GM12878 (cell line): ENCODE measurements at regions not wholly inside any gene's neighbourhood (a gene's known extent, or its start where the extent isn't known, plus 50 kb on each side); places are given as distances from the start of the nearest gene placed in this dataset.
"Not testable (repeated sequence)": the region's sequence is repeated elsewhere in the genome, so short reads cannot be mapped to it uniquely, and the experiment has no call there.

Source experiments
- ATAC-seq: fragments of 200-7000 bp; cut with Tn5 transposase; 3 replicates; pipeline ENCODE4 v1.9.1; 2020; ENCODE audit warnings: mild to moderate bottlenecking, moderate library complexity
- BruUV-seq: library from RNA; stranded (reverse); fragments of 400-500 nt; replicated peaks from 2 replicates; lab custom pipeline; 2021; lab: Mats Ljungman, UMichigan
- CTCF ChIA-PET: fragments of 300-600 bp; sonication (Branson Sonifier 250); formaldehyde crosslinking; extraction: SDS; loops from one replicate; lab custom pipeline; 2021; ENCODE audit warnings: inconsistent platforms; lab: Yijun Ruan, JAX
- POLR2A ChIA-PET: fragments of 350-600 bp; formaldehyde crosslinking; extraction: SDS; loops from one replicate; lab custom pipeline; 2021; ENCODE audit warnings: inconsistent platforms; lab: Charles Lee
- RAD21 ChIA-PET: fragments of 300-600 bp; sonication (Branson Sonifier 250); formaldehyde crosslinking; loops from one replicate; lab custom pipeline; 2023; ENCODE audit warnings: antibody characterized with exemption; ENCODE audit not compliant: unreplicated experiment; lab: Charles Lee
- SMC1A ChIA-PET: fragments of 300-600 bp; sonication (Branson Sonifier 250); formaldehyde crosslinking; loops from one replicate; lab custom pipeline; 2023; ENCODE audit not compliant: unreplicated experiment, uncharacterized antibody; lab: Charles Lee
- DNase-seq: peaks from one replicate; pipeline ENCODE4 v3.0.0-alpha.2; 2011; ENCODE audit warnings: low read depth, low spot score
- FAIRE-seq: peaks from 3 replicates; lab custom pipeline; 2011; peaks lifted over from hg19 to GRCh38; lab: Jason Lieb, UNC
- H2AFZ ChIP-seq: 2 replicates; pipeline ENCODE4 v1.6.0; 2011; ENCODE audit warnings: low read depth, low read length, control low read depth; ENCODE audit not compliant: control insufficient read depth
- H3K27ac ChIP-seq: 2 replicates; pipeline ENCODE4 v1.5.1; 2011; ENCODE audit warnings: control low read depth; ENCODE audit not compliant: control insufficient read depth, insufficient read depth
- H3K27me3 ChIP-seq, 2 experiments: replicated peaks in 1 of 2; 2 replicates each; pipeline versions ENCODE4 v1.6.0 to v1.6.1; 2011; ENCODE audit warnings: low read length in 1 of 2; ENCODE audit not compliant: control insufficient read depth in 2 of 2, insufficient read depth in 2 of 2
- H3K36me3 ChIP-seq, 2 experiments: 2 replicates each; pipeline ENCODE4 v1.5.1; 2011; ENCODE audit warnings: low read length in 1 of 2; ENCODE audit not compliant: control insufficient read depth in 2 of 2, insufficient read depth in 2 of 2
- H3K4me1 ChIP-seq: 2 replicates; pipeline ENCODE4 v1.6.1; 2011; ENCODE audit warnings: mild to moderate bottlenecking, low read length, moderate library complexity, mixed read lengths; ENCODE audit not compliant: control insufficient read depth, insufficient read depth
- H3K4me2 ChIP-seq: 2 replicates; pipeline ENCODE4 v1.6.0; 2011; ENCODE audit warnings: control low read depth; ENCODE audit not compliant: control insufficient read depth, insufficient read depth
- H3K4me3 ChIP-seq: fragments of 200-600 bp; sonication (generic); 2 replicates; pipeline ENCODE4 v1.5.1; 2016
- H3K79me2 ChIP-seq: 2 replicates; pipeline ENCODE4 v1.6.0; 2011; ENCODE audit warnings: low read length; ENCODE audit not compliant: control insufficient read depth, insufficient read depth
- H3K9ac ChIP-seq: 2 replicates; pipeline ENCODE4 v1.8.0; 2011; ENCODE audit warnings: low read length, control low read depth, mixed read lengths; ENCODE audit not compliant: control insufficient read depth, insufficient read depth
- H3K9me3 ChIP-seq: replicated peaks from 3 replicates; pipeline ENCODE4 v1.5.1; 2011; ENCODE audit warnings: mild to moderate bottlenecking, low read length; ENCODE audit not compliant: control insufficient read depth, insufficient read depth
- H4K20me1 ChIP-seq: 2 replicates; pipeline ENCODE4 v1.6.0; 2011; ENCODE audit not compliant: control insufficient read depth, insufficient read depth
- ASH2L ChIP-seq: fragments of 300-600, 200-600 bp; sonication (generic); IDR thresholded peaks from 2 replicates; pipeline ENCODE4 v1.6.1; 2017; ENCODE audit warnings: low read depth, mild to moderate bottlenecking, borderline replicate concordance
- BACH1 ChIP-seq: fragments of 450-650 bp; IDR thresholded peaks from 2 replicates; pipeline ENCODE4 v1.6.1; 2017; ENCODE audit warnings: mild to moderate bottlenecking, borderline replicate concordance
- BMI1 ChIP-seq: fragments of 450-650 bp; IDR thresholded peaks from 2 replicates; pipeline ENCODE4 v1.6.1; 2016; ENCODE audit warnings: mild to moderate bottlenecking, moderate library complexity, borderline replicate concordance
- CHD2 ChIP-seq: IDR thresholded peaks from 2 replicates; pipeline ENCODE4 v1.6.1; 2011; ENCODE audit warnings: low read depth, low read length, improper control_type of control experiment, borderline replicate concordance
- HDAC2 ChIP-seq: fragments of 200-600 bp; sonication (generic); IDR thresholded peaks from 2 replicates; pipeline ENCODE4 v1.6.1; 2017
- SMAD5 ChIP-seq: IDR thresholded peaks from 2 replicates; pipeline ENCODE4 v1.6.1; 2016; ENCODE audit warnings: antibody characterized with exemption, low read depth
- SREBF1 ChIP-seq: IDR thresholded peaks from 2 replicates; pipeline ENCODE4 v1.6.1; 2012; ENCODE audit warnings: mild to moderate bottlenecking, low read length
- TARDBP ChIP-seq: IDR thresholded peaks from 2 replicates; pipeline ENCODE4 v1.6.1; 2016; ENCODE audit warnings: borderline replicate concordance
- TBL1XR1 ChIP-seq: IDR thresholded peaks from 2 replicates; pipeline ENCODE4 v1.6.1; 2012; ENCODE audit warnings: low read depth, low read length, improper control_type of control experiment
- TCF12 ChIP-seq: IDR thresholded peaks from 2 replicates; pipeline ENCODE4 v1.6.1; 2011; ENCODE audit warnings: low read depth, mild to moderate bottlenecking, low read length
- ZNF207 ChIP-seq: fragments of 450-650 bp; IDR thresholded peaks from 2 replicates; pipeline ENCODE4 v1.6.1; 2014; ENCODE audit warnings: antibody characterized with exemption, mild to moderate bottlenecking, borderline replicate concordance
- ZNF217 ChIP-seq: fragments of 450-650 bp; IDR thresholded peaks from 2 replicates; pipeline ENCODE4 v1.6.1; 2017; ENCODE audit warnings: antibody characterized with exemption, mild to moderate bottlenecking
- WGBS: methylation state at CpG from one replicate; pipeline ENCODE4 v1.1.6; 2016; ENCODE audit warnings: low lambda C conversion rate; ENCODE audit not compliant: insufficient replicate concordance, insufficient coverage; ENCODE audit errors: missing lambda C conversion rate; 5-methylcytosine and 5-hydroxymethylcytosine counted together
- in situ Hi-C: fragments of 300-500 bp; cut with MboI; formaldehyde crosslinking; loops from 9 replicates; pipeline ENCODE4 v1.14.3; 2018; ENCODE audit warnings: mixed read lengths
- intact Hi-C: fragments of 100-400 bp; cut with micrococcal nuclease; formaldehyde crosslinking; loops from one replicate; pipeline ENCODE4 v1.14.2; 2022; ENCODE audit not compliant: unreplicated experiment
- TF ChIP-seq, protein P1 (sequence below): IDR thresholded peaks from 2 replicates; pipeline ENCODE4 v1.6.1; 2012; ENCODE audit warnings: improper control_type of control experiment, low read depth, low read length; ENCODE audit not compliant: insufficient replicate concordance

DNA sequence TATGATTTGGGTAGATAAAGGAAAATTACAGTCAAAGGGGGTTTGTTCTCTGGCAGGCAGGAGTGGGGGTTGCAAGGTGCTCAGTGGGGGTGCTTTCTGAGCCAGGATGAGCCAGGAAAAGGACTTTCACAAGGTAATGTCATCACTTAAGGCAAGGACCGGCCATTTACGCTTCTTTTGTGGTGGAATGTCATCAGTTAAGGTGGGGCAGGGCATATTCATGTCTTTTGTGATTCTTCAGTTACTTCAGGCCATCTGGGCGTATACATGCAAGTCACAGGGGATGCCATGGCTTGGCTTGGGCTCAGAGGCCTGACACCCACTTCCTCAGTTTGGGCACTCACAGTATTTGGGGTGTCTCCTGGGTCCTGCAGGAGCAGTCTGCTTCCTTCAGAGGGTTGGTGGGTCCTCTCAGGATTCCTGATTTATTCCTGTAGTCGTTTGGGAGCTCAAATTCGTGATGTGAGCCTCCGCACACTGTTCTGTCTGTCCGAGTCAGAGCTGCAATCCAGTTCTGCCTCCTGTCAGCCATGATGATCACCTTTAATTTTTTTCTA, 526.1 kb downstream of the NEBL start:
- H4K20me1 ChIP-seq, FAIRE-seq, in situ Hi-C loops, DNase-seq, H3K27ac ChIP-seq, CTCF ChIA-PET, intact Hi-C loops, H3K9me3 ChIP-seq, H3K4me3 ChIP-seq, H3K27me3 ChIP-seq, H3K79me2 ChIP-seq, BruUV-seq, ATAC-seq, H3K4me1 ChIP-seq, POLR2A ChIA-PET, H2AFZ ChIP-seq, H3K9ac ChIP-seq, RAD21 ChIA-PET, H3K36me3 ChIP-seq, H3K4me2 ChIP-seq: not testable (repeated sequence)
- SMC1A ChIA-PET: interaction anchor here (0.6 kb wide), 1 partner anchor 16 kb away, joined by 4 read pairs; no protein-coding TSS in a partner anchor
- 37% methylated on average over 7 of the region's 7 CpGs for WGBS

DNA sequence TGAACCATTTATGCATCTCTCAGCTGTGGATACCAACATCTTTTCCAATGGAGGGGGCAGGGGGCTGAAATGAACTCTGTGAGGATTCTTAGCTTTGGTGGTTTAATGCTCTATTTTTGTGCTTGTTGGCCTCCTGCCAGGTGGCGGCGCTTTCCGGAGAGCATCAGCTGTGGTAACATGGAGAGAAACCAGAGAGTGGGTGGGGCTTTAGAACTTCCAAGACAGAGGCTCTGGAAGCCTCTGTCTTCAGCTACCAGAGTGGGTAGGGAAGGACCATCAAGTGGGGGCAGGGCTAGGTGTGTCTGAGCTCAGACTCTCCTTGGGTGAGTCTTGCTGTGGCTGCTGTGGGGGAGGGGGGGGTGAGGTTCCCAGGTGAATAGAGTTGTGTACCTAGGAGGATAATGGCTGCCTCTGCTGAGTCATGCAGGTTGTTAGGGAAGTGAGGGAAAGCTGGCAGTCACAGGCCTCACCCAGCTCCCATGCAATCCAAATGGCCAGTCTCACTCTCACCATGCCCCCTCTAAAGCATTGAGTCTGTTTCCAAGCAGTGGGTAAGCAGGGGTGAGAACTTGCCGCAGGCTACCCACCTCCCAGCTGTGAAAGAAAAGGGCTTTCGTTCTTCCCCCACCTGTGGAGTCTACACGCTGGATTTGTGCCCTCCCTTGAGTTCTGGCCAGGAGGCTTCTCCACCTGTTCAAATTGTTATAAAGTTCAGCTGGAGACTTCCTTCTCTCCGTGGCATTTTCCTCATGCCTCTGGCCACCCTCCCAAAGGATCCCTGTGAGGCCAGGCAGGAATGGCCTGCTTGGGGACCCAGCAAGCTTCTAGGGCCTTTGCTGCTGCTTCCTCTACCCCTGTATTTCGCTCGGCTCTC, 527.0 kb downstream of the NEBL start:
- Histone ChIP-seq H3K27me3 (no peaks in the 10 kb centered on the region), H3K9ac (no peak overlapping the region), H3K79me2 (no peaks in the 10 kb centered on the region), H2AFZ (no peak overlapping the region), H3K36me3 (no peaks in the 10 kb centered on the region), H3K27ac (no peak overlapping the region), H3K4me1 (no peaks in the 10 kb centered on the region), H3K4me3 (no peak overlapping the region), H4K20me1 (no peaks in the 10 kb centered on the region), H3K4me2 (no peak overlapping the region), H3K9me3 (no peaks in the 10 kb centered on the region; the same call in 2 of the 3 replicates)
- DNase-seq (no peak), ATAC-seq (no peak), FAIRE-seq (no peak)
- 55% methylated on average over 9 of the region's 9 CpGs for WGBS
- in situ Hi-C loops: no loop called here
- RAD21 ChIA-PET: no interaction called here
- POLR2A ChIA-PET: no interaction called here
- CTCF ChIA-PET: no interaction called here
- intact Hi-C loops: no loop called here
- SMC1A ChIA-PET: no interaction called here
- BruUV-seq: no TSS peak
- TF ChIP-seq ASH2L (no peak), TARDBP (no peak), ZNF207 (no peak), HDAC2 (no peak), TBL1XR1 (no peak), SREBF1 (no peak), TCF12 (no peak), CHD2 (no peak), BACH1 (no peak), ZNF217 (no peak), BMI1 (no peak), SMAD5 (no peak)
- TF ChIP-seq, protein P1, sequence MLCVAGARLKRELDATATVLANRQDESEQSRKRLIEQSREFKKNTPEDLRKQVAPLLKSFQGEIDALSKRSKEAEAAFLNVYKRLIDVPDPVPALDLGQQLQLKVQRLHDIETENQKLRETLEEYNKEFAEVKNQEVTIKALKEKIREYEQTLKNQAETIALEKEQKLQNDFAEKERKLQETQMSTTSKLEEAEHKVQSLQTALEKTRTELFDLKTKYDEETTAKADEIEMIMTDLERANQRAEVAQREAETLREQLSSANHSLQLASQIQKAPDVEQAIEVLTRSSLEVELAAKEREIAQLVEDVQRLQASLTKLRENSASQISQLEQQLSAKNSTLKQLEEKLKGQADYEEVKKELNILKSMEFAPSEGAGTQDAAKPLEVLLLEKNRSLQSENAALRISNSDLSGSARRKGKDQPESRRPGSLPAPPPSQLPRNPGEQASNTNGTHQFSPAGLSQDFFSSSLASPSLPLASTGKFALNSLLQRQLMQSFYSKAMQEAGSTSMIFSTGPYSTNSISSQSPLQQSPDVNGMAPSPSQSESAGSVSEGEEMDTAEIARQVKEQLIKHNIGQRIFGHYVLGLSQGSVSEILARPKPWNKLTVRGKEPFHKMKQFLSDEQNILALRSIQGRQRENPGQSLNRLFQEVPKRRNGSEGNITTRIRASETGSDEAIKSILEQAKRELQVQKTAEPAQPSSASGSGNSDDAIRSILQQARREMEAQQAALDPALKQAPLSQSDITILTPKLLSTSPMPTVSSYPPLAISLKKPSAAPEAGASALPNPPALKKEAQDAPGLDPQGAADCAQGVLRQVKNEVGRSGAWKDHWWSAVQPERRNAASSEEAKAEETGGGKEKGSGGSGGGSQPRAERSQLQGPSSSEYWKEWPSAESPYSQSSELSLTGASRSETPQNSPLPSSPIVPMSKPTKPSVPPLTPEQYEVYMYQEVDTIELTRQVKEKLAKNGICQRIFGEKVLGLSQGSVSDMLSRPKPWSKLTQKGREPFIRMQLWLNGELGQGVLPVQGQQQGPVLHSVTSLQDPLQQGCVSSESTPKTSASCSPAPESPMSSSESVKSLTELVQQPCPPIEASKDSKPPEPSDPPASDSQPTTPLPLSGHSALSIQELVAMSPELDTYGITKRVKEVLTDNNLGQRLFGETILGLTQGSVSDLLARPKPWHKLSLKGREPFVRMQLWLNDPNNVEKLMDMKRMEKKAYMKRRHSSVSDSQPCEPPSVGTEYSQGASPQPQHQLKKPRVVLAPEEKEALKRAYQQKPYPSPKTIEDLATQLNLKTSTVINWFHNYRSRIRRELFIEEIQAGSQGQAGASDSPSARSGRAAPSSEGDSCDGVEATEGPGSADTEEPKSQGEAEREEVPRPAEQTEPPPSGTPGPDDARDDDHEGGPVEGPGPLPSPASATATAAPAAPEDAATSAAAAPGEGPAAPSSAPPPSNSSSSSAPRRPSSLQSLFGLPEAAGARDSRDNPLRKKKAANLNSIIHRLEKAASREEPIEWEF: no peak
